ENCODE measurements at regions not wholly inside any gene's neighbourhood (a gene's known extent, or its start where the extent isn't known, plus 50 kb on each side); places are given as distances from the start of the nearest gene placed in this dataset.
"Not testable (repeated sequence)": the region's sequence is repeated elsewhere in the genome, so short reads cannot be mapped to it uniquely, and the experiment has no call there.

DNA sequence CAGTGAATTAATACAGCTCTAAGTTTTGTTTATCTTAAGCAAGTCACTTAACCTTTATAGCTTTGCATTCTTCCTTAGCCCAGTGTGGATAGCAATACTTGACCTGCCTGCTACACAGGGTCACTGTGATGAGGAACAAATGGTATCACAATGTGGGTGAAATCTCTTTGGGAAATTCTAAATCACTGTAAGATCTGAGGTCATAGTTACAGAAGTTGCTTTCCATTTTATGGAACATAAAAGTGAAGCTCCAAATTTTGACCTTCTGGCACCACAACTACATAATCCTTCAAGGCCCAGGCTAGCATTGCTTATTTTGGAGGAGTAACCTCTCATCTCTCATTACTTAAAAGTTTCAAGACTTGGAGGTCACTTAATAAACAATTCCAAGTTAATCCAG is 227.7 kb downstream of the USP46 start:
- TF ChIP-seq POLR2A (IDR thresholded peaks at IDR 0.05): no peak
- no peak for TF ChIP-seq EP300 (IDR thresholded peaks at IDR 0.05)
- TF ChIP-seq, protein P1, sequence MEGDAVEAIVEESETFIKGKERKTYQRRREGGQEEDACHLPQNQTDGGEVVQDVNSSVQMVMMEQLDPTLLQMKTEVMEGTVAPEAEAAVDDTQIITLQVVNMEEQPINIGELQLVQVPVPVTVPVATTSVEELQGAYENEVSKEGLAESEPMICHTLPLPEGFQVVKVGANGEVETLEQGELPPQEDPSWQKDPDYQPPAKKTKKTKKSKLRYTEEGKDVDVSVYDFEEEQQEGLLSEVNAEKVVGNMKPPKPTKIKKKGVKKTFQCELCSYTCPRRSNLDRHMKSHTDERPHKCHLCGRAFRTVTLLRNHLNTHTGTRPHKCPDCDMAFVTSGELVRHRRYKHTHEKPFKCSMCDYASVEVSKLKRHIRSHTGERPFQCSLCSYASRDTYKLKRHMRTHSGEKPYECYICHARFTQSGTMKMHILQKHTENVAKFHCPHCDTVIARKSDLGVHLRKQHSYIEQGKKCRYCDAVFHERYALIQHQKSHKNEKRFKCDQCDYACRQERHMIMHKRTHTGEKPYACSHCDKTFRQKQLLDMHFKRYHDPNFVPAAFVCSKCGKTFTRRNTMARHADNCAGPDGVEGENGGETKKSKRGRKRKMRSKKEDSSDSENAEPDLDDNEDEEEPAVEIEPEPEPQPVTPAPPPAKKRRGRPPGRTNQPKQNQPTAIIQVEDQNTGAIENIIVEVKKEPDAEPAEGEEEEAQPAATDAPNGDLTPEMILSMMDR (IDR thresholded peaks at IDR 0.05): no peak
- no peak for TF ChIP-seq POLR2AphosphoS5 (IDR thresholded peaks at IDR 0.05)
- Histone ChIP-seq H3K27ac (no peak overlapping the region), H3K27me3 (no peaks in the 10 kb centered on the region), H3K9me3 (no peaks in the 10 kb centered on the region), H3K4me1 (no peaks in the 10 kb centered on the region), H3K4me3 (no peak overlapping the region), H3K36me3 (no peaks in the 10 kb centered on the region)
- no peak for DNase-seq (ENCODE audit: low spot score in 2 of 2)

DNA sequence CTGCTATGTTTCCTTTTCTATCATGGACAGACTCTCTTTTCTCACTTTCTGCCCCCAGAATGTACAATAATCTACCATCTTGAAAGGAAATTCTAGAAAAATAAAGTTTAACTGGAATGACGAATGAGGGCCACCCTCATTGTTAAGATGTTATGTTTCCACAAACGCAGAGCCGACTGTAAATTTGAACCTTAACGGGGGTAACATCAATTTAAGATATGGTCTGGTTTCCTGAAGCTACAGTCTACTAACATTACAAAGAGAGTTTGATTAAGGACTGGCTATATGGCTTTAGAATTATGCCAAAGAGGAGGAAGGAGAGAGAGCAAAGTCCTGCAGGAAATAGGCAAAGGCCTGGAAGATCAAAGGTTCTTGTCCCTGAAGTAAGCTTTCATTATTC is 227.2 kb downstream of the USP46 start:
- H3K4me1 ChIP-seq: no peaks in the 10 kb centered on the region
- no peaks in the 10 kb centered on the region for H3K36me3 ChIP-seq
- no peak for DNase-seq (ENCODE audit: low spot score in 2 of 2)
- no peaks in the 10 kb centered on the region for H3K9me3 ChIP-seq
- no peak overlapping the region for H3K27ac ChIP-seq
- TF ChIP-seq POLR2A (IDR thresholded peaks at IDR 0.05): no peak
- TF ChIP-seq, protein P1 (IDR thresholded peaks at IDR 0.05): no peak
- no peak for TF ChIP-seq EP300 (IDR thresholded peaks at IDR 0.05)
- no peak for TF ChIP-seq POLR2AphosphoS5 (IDR thresholded peaks at IDR 0.05)
- no peaks in the 10 kb centered on the region for H3K27me3 ChIP-seq
- H3K4me3 ChIP-seq: no peak overlapping the region
- WGBS: 87% methylated on average over 4 of the region's 4 CpGs

DNA sequence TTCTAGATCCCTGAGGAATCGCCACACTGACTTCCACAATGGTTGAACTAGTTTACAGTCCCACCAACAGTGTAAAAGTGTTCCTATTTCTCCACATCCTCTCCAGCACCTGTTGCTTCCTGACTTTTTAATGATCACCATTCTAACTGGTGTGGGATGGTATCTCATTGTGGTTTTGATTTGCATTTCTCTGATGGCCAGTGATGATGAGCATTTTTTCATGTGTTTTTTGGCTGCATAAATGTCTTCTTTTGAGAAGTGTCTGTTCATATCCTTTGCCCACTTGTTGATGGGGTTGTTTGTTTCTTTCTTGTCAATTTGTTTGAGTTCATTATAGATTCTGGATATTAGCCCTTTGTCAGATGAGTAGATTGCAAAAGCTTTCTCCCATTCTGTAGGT is 216.6 kb downstream of the USP46 start:
- not testable (repeated sequence) for H3K4me3 ChIP-seq; H3K9me3 ChIP-seq; H3K27ac ChIP-seq; H3K4me1 ChIP-seq; H3K36me3 ChIP-seq; H3K27me3 ChIP-seq; DNase-seq (ENCODE audit: low spot score in 2 of 2)
- WGBS: no CpG with 5 or more reads among the region's 1 CpG

DNA sequence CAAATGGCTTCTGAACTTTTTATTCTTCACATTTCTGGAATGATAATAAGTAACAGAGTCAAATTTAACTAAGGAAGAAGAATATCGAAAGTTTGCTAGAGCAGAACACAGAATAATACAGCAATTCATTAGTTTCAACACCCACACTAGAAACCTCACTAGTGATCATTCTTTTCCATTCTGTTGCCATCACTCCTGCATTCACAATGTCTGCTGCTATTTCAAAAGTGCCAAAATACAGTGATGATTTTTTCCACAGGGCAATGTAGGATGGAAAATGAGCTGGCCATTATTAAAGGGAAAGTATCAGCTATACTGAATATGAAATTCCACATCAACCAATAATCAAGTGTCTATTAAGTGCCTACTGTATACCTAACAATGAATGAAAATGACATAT is 186.7 kb downstream of the USP46 start:
- DNase-seq (ENCODE audit: low spot score in 2 of 2): no peak
- Histone ChIP-seq H3K4me3 (no peak overlapping the region), H3K36me3 (no peaks in the 10 kb centered on the region), H3K27ac (no peak overlapping the region), H3K4me1 (no peaks in the 10 kb centered on the region), H3K27me3 (no peaks in the 10 kb centered on the region), H3K9me3 (no peaks in the 10 kb centered on the region)
- no peak for TF ChIP-seq POLR2A (IDR thresholded peaks at IDR 0.05)
- TF ChIP-seq POLR2AphosphoS5 (IDR thresholded peaks at IDR 0.05): no peak
- no peak for TF ChIP-seq EP300 (IDR thresholded peaks at IDR 0.05)
- TF ChIP-seq, protein P1 (IDR thresholded peaks at IDR 0.05): no peak
- 69% methylated on average over 1 of the region's 1 CpG for WGBS

DNA sequence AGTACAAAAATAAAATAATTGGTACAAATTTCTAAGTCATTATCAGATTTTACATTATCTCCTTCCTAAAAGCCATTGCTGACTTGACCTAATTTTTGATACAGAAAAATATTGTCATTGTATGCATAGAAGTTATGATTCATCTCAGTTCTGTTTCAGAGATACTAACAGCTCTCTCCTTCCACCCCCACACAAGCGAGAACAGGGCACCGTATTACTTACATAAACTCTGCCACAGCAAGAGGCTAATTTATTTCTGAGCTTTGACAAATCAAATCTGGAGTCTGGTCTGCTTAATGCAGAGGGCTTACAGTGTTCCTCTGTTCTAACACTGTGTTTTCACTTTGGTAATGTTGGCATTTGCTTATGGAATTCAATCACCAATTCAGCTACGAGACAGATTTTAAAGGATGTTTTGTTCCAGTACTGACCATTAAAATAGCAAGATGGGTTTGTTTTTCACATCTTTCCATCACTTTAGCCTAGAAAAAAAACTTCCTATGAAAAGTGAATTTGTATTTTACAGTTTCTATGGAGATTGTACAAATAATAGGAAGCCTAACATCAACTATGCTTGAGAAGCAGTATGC is 181.8 kb downstream of the USP46 start:
- Histone ChIP-seq H3K27me3 (no peaks in the 10 kb centered on the region), H3K4me3 (no peak overlapping the region), H3K9me3 (no peaks in the 10 kb centered on the region), H3K4me1 (no peaks in the 10 kb centered on the region), H3K36me3 (no peaks in the 10 kb centered on the region), H3K27ac (no peak overlapping the region)
- WGBS: 74% methylated on average over 3 of the region's 3 CpGs
- TF ChIP-seq POLR2A (IDR thresholded peaks at IDR 0.05) (no peak), POLR2AphosphoS5 (IDR thresholded peaks at IDR 0.05) (no peak), EP300 (IDR thresholded peaks at IDR 0.05) (no peak)
- TF ChIP-seq, protein P1 (IDR thresholded peaks at IDR 0.05): no peak
- DNase-seq (ENCODE audit: low spot score in 2 of 2): no peak

Data from suprapubic skin (tissue), 4 donors.